ENCODE measurements at regions not wholly inside any gene's neighbourhood (a gene's known extent, or its start where the extent isn't known, plus 50 kb on each side); places are given as distances from the start of the nearest gene placed in this dataset.

GRCh38 chr10:4434105-4434504 is 391.9 kb upstream of the AKR1E2 start:
- TF ChIP-seq RFX5 (IDR thresholded peaks at IDR 0.05; ENCODE audit: low read depth, low read length) (no peak), CTCF (IDR thresholded peaks at IDR 0.05 in 2 of 3, conservative IDR thresholded peaks at IDR 0.05 in 1 of 3; ENCODE audit: insufficient read depth in 2 of 3, low read depth in 1 of 3, low read length in 3 of 3) (no peak), RAD21 (CRISPR knock-in tag; conservative IDR thresholded peaks at IDR 0.05 in 1 of 2, IDR thresholded peaks at IDR 0.05 in 1 of 2) (no peak), NFRKB (IDR thresholded peaks at IDR 0.05; ENCODE audit: low read depth) (no peak), POLR2A (conservative IDR thresholded peaks at IDR 0.05) (no peak), ZBTB8A (IDR thresholded peaks at IDR 0.05; ENCODE audit: partially characterized antibody) (no peak), ZNF76 (CRISPR knock-in tag; IDR thresholded peaks at IDR 0.05; ENCODE audit: borderline replicate concordance) (no peak), ZBTB26 (CRISPR knock-in tag; IDR thresholded peaks at IDR 0.05) (no peak), POLR2AphosphoS5 (IDR thresholded peaks at IDR 0.05; ENCODE audit: control insufficient read depth, insufficient read depth, low read depth, low read length) (no peak), RAD51 (IDR thresholded peaks at IDR 0.05; ENCODE audit: borderline replicate concordance, low read depth) (no peak), ZNF263 (CRISPR knock-in tag; IDR thresholded peaks at IDR 0.05; ENCODE audit: borderline replicate concordance) (no peak), MTF1 (CRISPR knock-in tag; IDR thresholded peaks at IDR 0.05; ENCODE audit: borderline replicate concordance) (no peak), MTA2 (IDR thresholded peaks at IDR 0.05; ENCODE audit: low read depth) (no peak), ZNF253 (CRISPR knock-in tag; conservative IDR thresholded peaks at IDR 0.05) (no peak)

Measured in K562 (cell line).